Fibroblast of skin of abdomen (primary cell): ENCODE measurements at regions not wholly inside any gene's neighbourhood (a gene's known extent, or its start where the extent isn't known, plus 50 kb on each side); places are given as distances from the start of the nearest gene placed in this dataset.

ENCODE experiments used
- DNase-seq: peaks from one replicate; pipeline ENCODE4 v3.0.0-alpha.2; 2013

DNA sequence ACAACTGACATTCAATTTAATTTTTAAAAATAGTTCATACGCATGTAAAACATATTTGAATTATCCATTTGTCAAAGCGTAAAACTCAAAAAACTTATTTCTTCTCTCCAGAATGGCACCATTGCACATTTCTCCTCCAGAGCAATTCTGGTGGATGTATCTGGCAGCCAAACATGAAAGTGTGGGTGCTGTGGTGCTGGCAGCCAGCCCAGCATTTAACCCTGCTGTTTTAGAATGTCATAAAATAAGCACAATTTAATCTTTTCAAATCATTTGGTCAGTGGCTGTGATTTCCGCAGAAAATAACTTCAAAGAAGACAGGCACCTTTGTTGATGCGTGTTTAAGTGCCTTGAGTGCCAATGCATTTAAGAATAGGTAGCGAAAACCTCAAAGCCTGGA is 302.7 kb upstream of the MEOX2 start:
- DNase-seq: no peak

GRCh38 chr7:15985587-15986384 is 299.3 kb upstream of the MEOX2 start:
- peak; percentile 19 for DNase-seq

DNA sequence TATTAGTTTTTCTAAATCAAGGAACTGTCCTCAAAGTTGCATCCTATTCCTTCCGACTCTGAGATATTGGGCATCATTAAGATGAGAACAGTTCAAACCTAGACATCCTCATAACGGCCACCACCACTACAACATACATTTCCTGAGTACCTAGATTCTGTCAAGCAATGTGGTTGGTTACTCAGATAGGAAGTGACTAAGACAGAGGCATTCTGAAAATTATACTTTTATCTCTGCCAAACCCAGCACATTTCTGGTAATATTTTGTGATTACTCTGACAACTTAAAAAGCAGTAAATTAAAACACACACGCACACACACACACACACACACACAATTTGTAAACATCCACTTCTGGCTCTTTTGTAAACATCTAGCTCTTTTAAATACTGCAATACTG is 291.2 kb upstream of the MEOX2 start:
- DNase-seq: peak; percentile 62

DNA sequence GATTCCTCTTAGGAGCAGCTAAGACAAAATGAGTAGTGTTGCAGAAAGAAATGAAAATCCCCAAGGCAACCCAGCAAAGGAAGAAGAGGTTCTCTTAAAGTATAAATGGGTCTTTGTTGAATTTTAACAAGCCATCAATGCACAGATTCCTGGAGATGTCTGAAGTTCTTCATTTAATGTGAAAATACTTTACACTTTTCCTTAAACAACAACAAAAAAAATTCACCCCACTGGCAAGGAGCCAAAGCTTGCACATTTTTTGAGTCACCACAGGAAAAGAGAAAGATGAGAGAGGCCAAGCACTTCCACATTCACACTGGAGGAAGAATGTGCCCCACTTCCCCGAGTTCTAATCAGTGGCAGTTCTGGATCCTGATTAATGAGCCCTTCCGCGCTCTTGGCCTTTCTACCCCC is 286.4 kb upstream of the MEOX2 start:
- peak; percentile 51 for DNase-seq

DNA sequence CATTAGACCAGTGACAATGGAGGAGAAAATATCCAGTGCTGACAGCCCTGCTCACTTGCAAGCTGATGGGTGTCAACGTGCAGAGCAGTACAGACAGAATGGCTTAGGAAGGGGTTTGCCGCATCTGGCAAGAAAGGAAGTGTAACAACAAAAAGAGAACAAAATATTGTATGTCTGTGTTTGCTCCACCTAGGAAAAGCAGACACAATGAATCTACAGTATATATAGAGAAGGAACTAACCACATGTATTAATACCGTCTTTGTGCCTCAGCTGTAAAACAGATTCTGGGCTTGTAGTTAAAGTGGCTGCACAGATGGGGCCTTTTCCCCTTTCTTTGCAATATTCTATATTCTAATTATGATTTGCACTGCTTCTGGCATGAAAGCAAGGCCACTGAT is 281.1 kb upstream of the MEOX2 start:
- DNase-seq: no peak

- DNase-seq: no peak
Observed at GRCh38 chr7:15967121-15967520, 280.6 kb upstream of the MEOX2 start.

DNA sequence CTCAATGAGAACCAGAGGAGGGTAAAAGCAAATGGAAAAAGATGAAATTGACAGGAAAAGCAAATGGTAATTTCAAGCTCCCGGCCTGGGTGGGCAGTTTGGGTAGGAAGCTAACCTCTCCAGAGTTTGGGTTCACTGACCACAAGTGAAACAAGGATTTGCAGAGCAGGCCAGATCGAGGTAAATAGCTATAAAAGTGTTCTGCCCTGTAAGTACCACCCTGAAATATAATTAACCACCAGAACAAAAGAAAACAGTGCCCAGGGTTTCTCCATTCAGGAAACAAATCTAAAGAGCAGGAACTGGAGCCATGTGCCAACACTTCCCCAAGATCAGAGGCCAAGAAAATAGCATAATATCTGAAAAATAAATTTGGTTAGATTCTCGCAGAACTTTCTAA is 276.7 kb upstream of the MEOX2 start:
- DNase-seq: no peak

DNA sequence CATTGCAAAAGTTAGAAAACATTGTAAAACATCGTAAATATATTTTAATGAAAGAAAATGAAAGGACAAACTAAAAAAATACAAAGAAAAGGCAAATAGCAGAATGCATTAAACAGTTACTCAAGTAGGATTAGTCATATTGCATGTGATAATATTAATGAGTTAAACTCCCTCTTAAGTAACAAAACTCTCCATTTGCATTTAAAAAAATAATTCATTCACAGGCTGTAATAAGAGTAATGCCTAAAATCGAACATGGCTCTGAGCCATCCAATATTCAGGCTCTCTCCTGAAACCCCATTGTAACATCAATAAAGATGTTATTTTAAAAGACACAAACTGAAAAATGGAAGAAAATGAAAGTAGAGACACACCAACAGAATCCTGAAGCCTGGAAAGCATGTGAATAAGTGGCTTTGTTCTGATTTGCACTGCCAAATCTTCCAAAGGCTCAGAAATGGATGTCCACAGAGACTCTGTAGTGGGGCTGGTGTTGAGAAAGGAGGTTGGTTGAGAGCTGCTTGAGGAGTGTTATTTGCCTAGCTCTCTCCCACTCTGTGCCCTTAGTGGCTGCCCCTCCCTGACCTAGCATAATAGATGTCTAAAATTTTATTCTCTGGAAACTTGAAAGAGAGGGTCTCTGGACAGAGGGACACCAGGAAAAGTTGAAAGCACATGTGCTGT is 268.3 kb upstream of the MEOX2 start:
- no peak for DNase-seq

DNA sequence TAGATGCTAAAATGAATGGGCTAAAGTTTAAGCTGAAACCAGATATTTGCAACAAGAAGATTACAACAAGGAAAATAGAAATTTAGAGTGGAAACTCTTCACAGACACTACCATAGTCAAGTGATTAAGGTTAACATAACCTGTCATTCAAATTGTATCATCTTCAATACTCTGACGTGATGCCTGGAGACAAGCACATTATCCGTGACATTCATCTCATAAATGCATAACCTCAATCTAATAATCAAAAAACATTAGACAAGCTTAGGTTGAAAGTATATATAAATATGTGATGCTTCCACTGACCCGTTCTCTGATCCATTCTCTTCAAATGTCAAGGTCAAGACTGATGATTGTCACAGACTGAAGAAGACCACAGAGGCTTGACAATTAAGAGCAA is 263.8 kb upstream of the MEOX2 start:
- DNase-seq: no peak

DNA sequence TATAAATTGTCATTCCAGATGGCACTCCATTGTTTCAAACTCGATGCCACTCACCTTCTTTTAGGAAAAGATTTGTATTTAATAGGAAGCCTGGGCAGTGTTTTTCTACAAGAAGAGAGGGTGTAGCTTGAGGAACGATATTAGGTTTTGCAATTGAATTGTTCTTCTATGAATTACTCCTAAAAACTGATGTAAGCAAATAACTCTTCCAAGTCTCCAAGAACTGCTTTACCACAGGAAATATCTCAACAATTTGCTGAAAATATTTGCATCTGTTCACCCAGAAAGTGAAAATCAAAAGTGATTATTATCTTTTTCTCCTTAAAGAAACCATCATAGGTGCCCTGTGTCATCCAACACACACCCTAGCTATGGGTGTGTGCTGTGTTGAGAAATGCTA is 261.3 kb upstream of the MEOX2 start:
- peak; percentile 30 for DNase-seq

- DNase-seq: no peak
Observed at GRCh38 chr7:15938115-15938514, 251.6 kb upstream of the MEOX2 start.

DNA sequence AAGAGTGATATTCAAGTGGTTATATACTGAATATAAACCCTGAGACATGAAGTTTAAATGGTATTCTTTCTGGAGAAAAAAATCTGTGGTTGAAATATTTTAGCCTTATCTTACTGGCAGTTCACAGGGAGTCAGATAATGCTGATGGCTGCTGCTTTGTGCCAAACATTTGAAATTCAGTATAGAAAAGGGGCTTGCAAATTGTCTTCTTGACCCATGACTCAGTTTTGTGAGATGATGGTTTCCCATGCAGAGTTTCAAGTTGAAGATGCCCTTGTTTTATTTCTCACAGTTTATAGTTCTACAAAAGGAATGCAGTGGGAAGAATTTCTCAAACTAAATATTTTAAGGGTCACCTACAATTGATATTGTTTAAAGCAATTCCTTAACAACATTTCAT is 251.1 kb upstream of the MEOX2 start:
- DNase-seq: no peak

DNA sequence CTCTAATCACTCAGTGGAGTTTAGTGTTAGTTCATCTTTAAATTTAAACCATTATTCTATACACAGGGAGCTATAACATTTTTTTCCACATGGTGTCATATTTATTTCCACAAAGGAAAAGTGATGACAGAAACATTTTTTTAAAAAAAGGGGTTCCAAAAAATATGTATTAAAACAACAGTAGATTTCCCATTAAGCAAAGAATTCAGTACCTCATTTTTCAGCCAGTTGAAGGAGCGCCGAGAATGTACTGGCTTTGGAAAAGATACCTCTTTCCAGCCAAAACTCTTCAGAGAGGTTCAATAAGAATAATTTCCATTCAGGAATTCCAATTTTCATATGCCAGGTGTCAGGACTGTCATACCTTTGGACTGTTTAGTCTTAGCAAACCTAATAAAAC is 250.5 kb upstream of the MEOX2 start:
- no peak for DNase-seq

DNA sequence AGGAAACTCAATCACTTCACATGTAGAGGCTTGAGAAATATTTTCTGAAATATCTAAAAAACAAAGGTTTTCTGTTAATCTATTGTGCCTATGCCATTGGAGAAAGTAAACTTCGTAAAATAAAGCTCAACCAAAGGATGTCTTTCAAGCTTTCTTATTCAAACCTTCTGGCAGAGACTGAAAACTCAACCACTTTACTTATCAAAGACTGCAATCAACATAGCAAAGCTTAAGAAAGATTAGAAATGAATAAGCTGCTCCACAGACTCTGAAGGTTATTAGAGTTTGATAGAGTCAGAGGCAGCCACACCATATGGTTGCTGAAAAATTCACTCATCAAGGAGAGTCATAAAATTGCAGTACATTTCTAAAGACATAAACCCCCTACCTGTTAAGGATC is 245.8 kb upstream of the MEOX2 start:
- no peak for DNase-seq

DNA sequence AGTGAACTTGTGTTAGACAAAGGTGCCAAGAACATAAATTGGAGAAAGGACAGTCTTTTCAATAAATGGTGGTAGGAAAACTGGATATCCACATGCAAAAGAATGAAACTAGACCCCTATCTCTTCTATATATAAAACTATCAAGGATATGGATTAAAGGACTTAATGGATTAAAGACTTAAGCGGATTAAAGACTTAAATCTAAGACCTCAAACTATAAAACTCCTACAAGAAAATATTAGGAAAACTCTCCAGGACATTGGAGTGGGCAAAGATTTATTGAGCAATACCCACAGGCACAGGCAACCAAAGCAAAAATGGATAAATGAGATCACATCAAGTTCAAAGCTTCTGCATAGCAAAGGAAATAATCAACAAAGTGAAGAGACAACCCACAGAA is 242.9 kb upstream of the MEOX2 start:
- no peak for DNase-seq

DNA sequence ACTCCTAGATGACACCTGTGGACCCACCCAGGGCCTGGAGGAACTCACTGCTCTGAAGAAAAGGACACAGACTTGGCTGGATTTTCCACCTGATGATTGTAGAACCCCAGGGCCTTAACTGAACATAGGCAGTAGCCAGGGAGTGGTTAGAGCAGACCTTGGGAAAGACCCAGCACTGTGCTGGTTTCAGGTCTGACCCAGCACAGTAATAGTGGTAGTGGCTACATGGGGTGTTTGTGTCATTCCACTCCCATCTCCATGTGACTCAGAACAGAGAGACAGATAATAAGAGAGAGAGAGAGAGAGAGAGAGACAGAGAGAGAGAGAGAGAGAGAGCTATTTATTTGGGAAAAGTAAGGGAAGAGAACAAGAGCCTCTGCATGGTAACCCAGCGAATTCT is 239.1 kb upstream of the MEOX2 start:
- no peak for DNase-seq

- DNase-seq: no peak
Observed at GRCh38 chr7:15924910-15925309, 238.4 kb upstream of the MEOX2 start.

DNA sequence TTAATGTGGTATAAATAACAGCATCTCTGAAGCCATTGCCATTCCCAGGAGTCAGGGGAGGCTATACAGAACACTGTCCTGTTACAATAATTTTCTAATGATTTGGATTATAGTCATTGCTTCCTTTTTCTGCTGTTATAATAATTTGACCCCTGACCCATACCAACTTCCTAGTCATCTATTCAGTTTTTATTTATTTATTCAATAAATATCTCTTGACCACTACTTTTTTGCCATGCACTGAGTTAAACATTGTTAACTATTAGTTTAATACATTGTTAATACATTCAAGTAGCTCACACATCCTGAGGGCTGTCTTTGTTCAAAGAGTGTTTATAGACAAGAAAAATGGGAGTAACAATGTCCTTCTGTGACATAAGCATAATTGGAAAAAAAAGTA is 235.5 kb upstream of the MEOX2 start:
- no peak for DNase-seq

DNA sequence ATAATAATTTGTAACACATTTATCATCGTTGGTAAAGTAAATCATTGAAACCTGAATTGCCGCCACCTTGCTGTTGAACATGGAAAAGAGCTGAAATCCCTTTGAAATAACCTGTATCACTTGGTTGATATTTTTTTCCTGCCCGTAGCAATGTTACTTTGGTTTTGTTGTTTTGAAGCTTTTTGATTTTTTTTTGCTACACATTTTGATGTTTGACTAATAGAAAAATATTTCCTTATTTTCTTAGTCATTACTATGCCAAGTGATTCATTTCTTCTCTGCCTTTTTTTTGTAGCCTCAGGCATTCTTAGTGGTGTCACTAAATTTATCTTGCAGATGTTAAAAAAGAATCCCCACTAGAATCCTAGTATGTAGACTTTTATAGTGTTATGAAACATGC is 235.1 kb upstream of the MEOX2 start:
- DNase-seq: peak; percentile 55

GRCh38 chr7:15920953-15921352 is 234.5 kb upstream of the MEOX2 start:
- DNase-seq: no peak

DNA sequence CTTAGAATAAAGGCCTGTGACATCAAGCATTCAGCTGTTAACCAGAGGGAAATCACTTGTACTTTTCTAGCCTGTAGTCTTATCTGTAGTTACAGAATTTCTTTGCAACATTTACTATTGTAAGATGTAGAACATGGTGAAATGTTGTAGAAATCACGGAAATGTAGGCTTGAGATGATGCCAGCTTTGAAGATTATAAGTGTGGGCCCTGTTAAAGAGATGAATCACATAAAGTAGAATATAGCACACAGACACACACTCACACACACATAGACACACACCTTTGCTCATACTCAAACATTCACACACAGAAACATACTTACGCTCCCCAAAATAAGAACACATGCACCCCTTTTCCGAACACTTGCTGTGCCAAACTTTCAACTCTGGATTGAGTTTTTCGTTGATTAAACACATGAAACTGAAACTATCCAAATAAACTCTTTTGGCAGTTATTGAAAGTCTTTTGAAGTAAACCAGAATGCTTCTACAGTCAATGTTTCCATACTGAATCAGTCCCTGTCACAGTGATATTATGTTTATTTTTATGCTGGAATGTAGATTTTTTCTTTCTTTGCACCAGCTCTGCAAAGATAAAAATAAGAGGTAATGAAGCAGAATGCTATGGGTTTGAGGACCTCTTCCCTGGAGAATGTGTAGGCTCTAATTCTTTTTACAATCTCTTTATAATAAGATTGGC is 230.3 kb upstream of the MEOX2 start:
- DNase-seq: peak; percentile 18

DNA sequence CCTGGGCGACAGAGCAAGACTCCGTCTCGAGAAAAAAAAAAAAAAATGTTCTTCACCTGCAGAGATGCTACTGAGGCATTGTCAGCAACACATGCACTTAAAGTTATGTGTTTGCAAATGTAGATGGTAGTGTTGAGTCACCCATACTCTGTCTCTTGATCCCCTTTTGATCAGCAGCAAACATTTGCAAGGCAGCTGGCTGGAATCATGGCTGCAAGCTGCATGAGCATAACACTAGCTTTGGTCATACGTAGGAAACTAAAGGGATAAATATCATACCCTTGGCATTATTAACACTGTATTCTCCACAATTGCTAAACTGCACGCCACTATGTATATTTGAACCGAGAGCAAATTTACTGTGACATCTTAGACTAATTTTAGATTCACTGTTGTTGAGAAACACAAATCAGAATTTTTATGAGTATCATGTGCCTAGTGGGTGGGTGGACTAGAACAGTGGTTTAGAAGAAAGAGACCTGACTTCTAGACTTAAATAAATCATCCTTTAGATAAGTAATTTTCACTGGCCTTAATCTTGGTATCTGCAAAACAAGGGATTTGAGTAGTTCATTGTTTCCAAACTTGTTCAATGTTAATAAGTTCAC is 229.3 kb upstream of the MEOX2 start:
- DNase-seq: peak; percentile 72

GRCh38 chr7:15914611-15915010 is 228.1 kb upstream of the MEOX2 start:
- DNase-seq: no peak
